H1 (cell line): ENCODE measurements at regions not wholly inside any gene's neighbourhood (a gene's known extent, or its start where the extent isn't known, plus 50 kb on each side); places are given as distances from the start of the nearest gene placed in this dataset.

ENCODE experiments used
- BCL11A ChIP-seq, 2 experiments: IDR thresholded peaks; one replicate each; pipeline ENCODE4 v1.6.1; 2011; ENCODE audit warnings: low read depth in 2 of 2, low read length in 2 of 2, mild to moderate bottlenecking in 2 of 2
- BRCA1 ChIP-seq: IDR thresholded peaks from 2 replicates; pipeline ENCODE4 v1.6.1; 2012; ENCODE audit warnings: low read depth, low read length, improper control_type of control experiment
- CEBPB ChIP-seq: IDR thresholded peaks from 2 replicates; pipeline ENCODE4 v1.6.1; 2012; ENCODE audit warnings: low read depth, low read length
- FOSL1 ChIP-seq: IDR thresholded peaks from 2 replicates; pipeline ENCODE4 v1.6.1; 2011; ENCODE audit warnings: mild to moderate bottlenecking, low read depth, low read length, moderate library complexity; ENCODE audit not compliant: insufficient read depth
- HDAC2 ChIP-seq, 2 experiments: fragments of 300-600 bp in 1 of 2; sonication (generic) in 1 of 2; IDR thresholded peaks; 2 replicates each; pipeline ENCODE4 v1.6.1; 2011 to 2012; ENCODE audit warnings: low read depth in 2 of 2, low read length in 2 of 2, mild to moderate bottlenecking in 2 of 2, moderate library complexity in 2 of 2, borderline replicate concordance in 1 of 2, inconsistent platforms in 1 of 2
- JUND ChIP-seq: IDR thresholded peaks from 2 replicates; pipeline ENCODE4 v1.6.1; 2011; ENCODE audit warnings: mild to moderate bottlenecking, improper control_type of control experiment, low read length
- KDM4A ChIP-seq: IDR thresholded peaks from one replicate; pipeline ENCODE4 v1.7.1; 2012; ENCODE audit warnings: low read depth, mild to moderate bottlenecking, moderate library complexity, low read length, inconsistent platforms; ENCODE audit not compliant: severe bottlenecking
- POLR2AphosphoS5 ChIP-seq: IDR thresholded peaks from 2 replicates; pipeline ENCODE4 v1.6.1; 2011; ENCODE audit warnings: low read depth, low read length
- RAD21 ChIP-seq, 2 experiments: IDR thresholded peaks in 1 of 2; conservative IDR thresholded peaks in 1 of 2; 2 replicates each; pipeline ENCODE4 v1.6.1; 2011; ENCODE audit warnings: low read depth in 2 of 2, low read length in 2 of 2, improper control_type of control experiment in 1 of 2, inconsistent platforms in 1 of 2, mild to moderate bottlenecking in 1 of 2, moderate library complexity in 1 of 2
- SIN3A ChIP-seq, 2 experiments: IDR thresholded peaks in 1 of 2; conservative IDR thresholded peaks in 1 of 2; 2 replicates each; pipeline ENCODE4 v1.6.1; 2011 to 2012; ENCODE audit warnings: low read length in 2 of 2, improper control_type of control experiment in 1 of 2, low read depth in 1 of 2, mild to moderate bottlenecking in 1 of 2
- SIRT6 ChIP-seq: IDR thresholded peaks from one replicate; pipeline ENCODE4 v1.7.1; 2012; ENCODE audit warnings: low read length, inconsistent platforms
- SP1 ChIP-seq: IDR thresholded peaks from 2 replicates; pipeline ENCODE4 v1.6.1; 2011; ENCODE audit warnings: low read depth, low read length
- TAF1 ChIP-seq: IDR thresholded peaks from 2 replicates; pipeline ENCODE4 v1.6.1; 2011; ENCODE audit warnings: mild to moderate bottlenecking, low read depth, low read length

GRCh38 chr4:149931431-149931830 is 115.8 kb upstream of the IQCM start (continued):
- TF ChIP-seq TAF1, result no peak
- TF ChIP-seq SIRT6, result no peak
- no peak for TF ChIP-seq HDAC2 (IDR thresholded peaks at IDR 0.05; ENCODE audit: borderline replicate concordance in 1 of 2, low read depth in 2 of 2, low read length in 2 of 2)
- no peak for TF ChIP-seq POLR2AphosphoS5
- TF ChIP-seq JUND, result no peak
- TF ChIP-seq FOSL1, result no peak
- no peak for TF ChIP-seq BCL11A (IDR thresholded peaks at IDR 0.05; ENCODE audit: low read depth in 2 of 2, low read length in 2 of 2)
- no peak for TF ChIP-seq RAD21 (IDR thresholded peaks at IDR 0.05 in 1 of 2, conservative IDR thresholded peaks at IDR 0.05 in 1 of 2; ENCODE audit: low read depth in 2 of 2, low read length in 2 of 2)
- TF ChIP-seq BRCA1, result no peak
- TF ChIP-seq SIN3A (conservative IDR thresholded peaks at IDR 0.05 in 1 of 2, IDR thresholded peaks at IDR 0.05 in 1 of 2; ENCODE audit: low read depth in 1 of 2, low read length in 2 of 2), result no peak
- no peak for TF ChIP-seq CEBPB
- no peak for TF ChIP-seq SP1
- no peak for TF ChIP-seq KDM4A
